ENCODE measurements at regions not wholly inside any gene's neighbourhood (a gene's known extent, or its start where the extent isn't known, plus 50 kb on each side); places are given as distances from the start of the nearest gene placed in this dataset.
A peak's percentile ranks its signal among the peaks of the same experiment; 100 is the strongest.

DNA sequence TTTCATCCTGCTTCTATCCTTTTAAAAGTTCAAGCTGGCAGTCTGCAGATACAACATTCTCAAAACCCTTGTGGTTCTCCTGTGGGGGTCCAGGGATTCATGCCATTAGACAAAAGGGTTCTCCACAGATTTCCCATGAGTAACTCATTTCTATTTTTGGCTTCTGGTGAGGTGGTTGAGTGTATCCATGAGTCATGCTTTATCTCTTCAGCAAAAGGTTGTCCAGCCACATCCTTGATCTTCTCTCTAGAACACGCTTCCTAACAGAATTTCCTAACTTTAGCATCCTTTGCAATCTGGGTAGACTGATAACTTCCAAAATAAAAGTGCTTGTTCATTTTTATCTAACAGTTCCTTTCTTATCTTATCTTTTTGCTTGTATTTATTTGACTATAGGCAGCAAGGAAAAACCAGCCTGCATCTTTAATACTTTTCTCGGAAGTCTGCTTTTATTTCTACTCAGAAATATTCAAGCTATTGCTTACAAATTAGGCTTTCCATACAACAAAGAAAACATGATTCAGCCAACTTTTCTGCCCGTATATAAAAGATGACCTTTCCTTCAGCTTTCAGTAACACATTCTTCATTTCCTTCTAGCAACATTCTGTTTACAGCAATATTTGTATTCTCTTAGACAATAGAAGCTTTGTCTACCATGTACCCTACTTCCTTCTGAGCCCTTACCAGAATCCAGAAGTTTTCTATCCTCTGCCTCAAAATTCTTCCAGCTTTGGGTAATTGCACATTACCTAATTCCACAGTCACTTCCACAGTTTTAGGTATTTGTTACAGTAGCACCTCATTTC lies 79.3 kb upstream of the IL6 start:
- no peaks in the 10 kb centered on the region for H3K27me3 ChIP-seq
- H3K4me3 ChIP-seq = no peak overlapping the region
- H3K36me3 ChIP-seq (replicated peaks in 1 of 2; ENCODE audit: insufficient read depth in 1 of 2, low read depth in 2 of 2) = no peaks in the 10 kb centered on the region
- intact Hi-C loops (cut with DNase I) = no loop called here
- 43 to 50% methylated on average over 3 of the region's 3 CpGs for WGBS, 2 donors
- TF ChIP-seq POLR2A (IDR thresholded peaks at IDR 0.05) = no peak
- TF ChIP-seq CTCF (IDR thresholded peaks at IDR 0.05) = no peak
- no peaks in the 10 kb centered on the region for H3K4me1 ChIP-seq
- DNase-seq = no peak
- H3K27ac ChIP-seq = peak overlapping the region in 1 of 4 donors; percentile 8
- ATAC-seq = peak; percentile 50
- peaks cover 0 to 10% (median 0%) of the 10 kb centered on the region in 3 donors for H3K9me3 ChIP-seq

GRCh38 chr7:22645418-22646181 lies 81.4 kb upstream of the IL6 start:
- no peak for TF ChIP-seq CTCF (IDR thresholded peaks at IDR 0.05)
- no peak for TF ChIP-seq POLR2A (IDR thresholded peaks at IDR 0.05)
- Histone ChIP-seq H3K36me3 (replicated peaks in 1 of 2; ENCODE audit: insufficient read depth in 1 of 2, low read depth in 2 of 2) (no peaks in the 10 kb centered on the region), H3K4me3 (no peak overlapping the region), H3K27me3 (no peaks in the 10 kb centered on the region), H3K9me3 (peaks cover 0 to 10% (median 0%) of the 10 kb centered on the region in 3 donors), H3K27ac (no peak overlapping the region), H3K4me1 (no peaks in the 10 kb centered on the region)
- ATAC-seq (no peak), DNase-seq (no peak)
- intact Hi-C loops (cut with DNase I) = no loop called here

- intact Hi-C loops (cut with DNase I) = no loop called here
- H3K36me3 ChIP-seq (replicated peaks in 1 of 2; ENCODE audit: insufficient read depth in 1 of 2, low read depth in 2 of 2) = no peaks in the 10 kb centered on the region
- DNase-seq (no peak), ATAC-seq (no peak)
- H3K27me3 ChIP-seq = no peaks in the 10 kb centered on the region
- TF ChIP-seq CTCF (IDR thresholded peaks at IDR 0.05) (no peak), POLR2A (IDR thresholded peaks at IDR 0.05) (no peak)
- peaks cover 0 to 10% (median 0%) of the 10 kb centered on the region in 3 donors for H3K9me3 ChIP-seq
- no peak overlapping the region for H3K4me3 ChIP-seq
- no peak overlapping the region for H3K27ac ChIP-seq
- H3K4me1 ChIP-seq = no peaks in the 10 kb centered on the region
These were observed 84.5 kb upstream of the IL6 start for GRCh38 chr7:22642454-22642853.

DNA sequence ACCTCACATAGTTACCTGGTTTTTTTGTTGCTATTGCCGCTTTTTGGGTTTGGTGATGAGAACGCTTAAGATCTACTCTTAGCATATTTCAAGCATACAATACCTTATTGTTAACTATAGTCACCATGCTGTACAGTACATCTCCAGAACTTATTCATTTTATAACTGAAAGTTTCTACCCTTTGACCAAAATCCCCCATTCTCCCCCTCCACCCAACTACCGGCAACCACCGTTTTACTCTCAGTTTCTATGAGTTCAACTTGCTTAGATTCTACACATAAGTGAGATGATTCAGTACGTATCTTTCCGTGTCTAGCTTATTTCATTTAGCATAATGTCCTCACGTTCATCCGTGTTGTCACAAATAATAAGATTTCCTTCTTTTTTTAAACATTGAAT lies 86.7 kb upstream of the IL6 start:
- no peaks in the 10 kb centered on the region for H3K4me1 ChIP-seq
- TF ChIP-seq CTCF (IDR thresholded peaks at IDR 0.05) = no peak
- no peak for TF ChIP-seq POLR2A (IDR thresholded peaks at IDR 0.05)
- no peaks in the 10 kb centered on the region for H3K9me3 ChIP-seq
- H3K36me3 ChIP-seq (replicated peaks in 1 of 2; ENCODE audit: insufficient read depth in 1 of 2, low read depth in 2 of 2) = no peaks in the 10 kb centered on the region
- H3K4me3 ChIP-seq = no peak overlapping the region
- no peaks in the 10 kb centered on the region for H3K27me3 ChIP-seq
- no peak overlapping the region for H3K27ac ChIP-seq
- DNase-seq (no peak), ATAC-seq (no peak)
- WGBS, 2 donors = 86 to 90% methylated on average over 8 of the region's 8 CpGs
- intact Hi-C loops (cut with DNase I) = no loop called here

Measured in body of pancreas (tissue), 4 donors.